Mammary epithelial cell (primary cell): ENCODE measurements at regions not wholly inside any gene's neighbourhood (a gene's known extent, or its start where the extent isn't known, plus 50 kb on each side); places are given as distances from the start of the nearest gene placed in this dataset.

Experiments
- CTCF ChIP-seq, 2 donors: IDR thresholded peaks in 1 of 2; conservative IDR thresholded peaks in 1 of 2; 2 replicates each; pipeline ENCODE4 v1.5.1; 2011 to 2012; ENCODE audit warnings: inconsistent platforms in 2 of 2, low read length in 2 of 2, mild to moderate bottlenecking in 2 of 2, control low read depth in 1 of 2, low read depth in 1 of 2; ENCODE audit not compliant: insufficient read depth in 1 of 2; ENCODE audit errors: extremely low read depth in 1 of 2
- EZH2 ChIP-seq: IDR thresholded peaks from 2 replicates; pipeline ENCODE4 v1.6.1; 2012; ENCODE audit warnings: low read length, inconsistent platforms, borderline replicate concordance

- no peak for TF ChIP-seq CTCF (conservative IDR thresholded peaks at IDR 0.05 in 1 of 2, IDR thresholded peaks at IDR 0.05 in 1 of 2; ENCODE audit: extremely low read depth in 1 of 2, insufficient read depth in 1 of 2, low read depth in 1 of 2, low read length in 2 of 2)
- no peak for TF ChIP-seq EZH2
These were observed 800.2 kb upstream of the LRFN5 start for GRCh38 chr14:40806471-40806870.
